T-helper 2 cell treated with Interferon-gamma antibody and Interleukin-4, amounts not matched to agents 5 μg/mL and 100 μg/mL, for 36 hours (primary cell): ENCODE measurements at regions not wholly inside any gene's neighbourhood (a gene's known extent, or its start where the extent isn't known, plus 50 kb on each side); places are given as distances from the start of the nearest gene placed in this dataset.

Source experiments
- DNase-seq: peaks from one replicate; pipeline ENCODE4 v3.0.0; 2021; ENCODE audit warnings: low spot score
- H3K27ac Mint-ChIP-seq: one replicate; pipeline ENCODE4 v1.8.0; 2021; ENCODE audit warnings: mild to moderate bottlenecking, mixed read lengths
- H3K27me3 Mint-ChIP-seq: one replicate; pipeline ENCODE4 v1.8.0; 2021; ENCODE audit warnings: low read depth, mixed read lengths
- H3K36me3 Mint-ChIP-seq: one replicate; pipeline ENCODE4 v1.8.0; 2021; ENCODE audit warnings: low read depth, mixed read lengths
- H3K4me1 Mint-ChIP-seq: one replicate; pipeline ENCODE4 v1.8.0; 2021; ENCODE audit warnings: low read depth, mixed read lengths
- H3K4me3 Mint-ChIP-seq: one replicate; pipeline ENCODE4 v1.8.0; 2022; ENCODE audit warnings: mild to moderate bottlenecking, moderate library complexity, mixed read lengths
- H3K9me3 Mint-ChIP-seq: one replicate; pipeline ENCODE4 v1.8.0; 2021; ENCODE audit warnings: mixed read lengths

- Mint-ChIP-seq H3K9me3 (no peaks in the 10 kb centered on the region), H3K27ac (no peak overlapping the region), H3K27me3 (peaks cover 9% of the 10 kb centered on the region), H3K36me3 (no peaks in the 10 kb centered on the region), H3K4me3 (no peak overlapping the region), H3K4me1 (peaks cover 2% of the 10 kb centered on the region)
- DNase-seq, result no peak
Observed at GRCh38 chr4:145387079-145387478, 94.6 kb upstream of the SMAD1 start.

DNA sequence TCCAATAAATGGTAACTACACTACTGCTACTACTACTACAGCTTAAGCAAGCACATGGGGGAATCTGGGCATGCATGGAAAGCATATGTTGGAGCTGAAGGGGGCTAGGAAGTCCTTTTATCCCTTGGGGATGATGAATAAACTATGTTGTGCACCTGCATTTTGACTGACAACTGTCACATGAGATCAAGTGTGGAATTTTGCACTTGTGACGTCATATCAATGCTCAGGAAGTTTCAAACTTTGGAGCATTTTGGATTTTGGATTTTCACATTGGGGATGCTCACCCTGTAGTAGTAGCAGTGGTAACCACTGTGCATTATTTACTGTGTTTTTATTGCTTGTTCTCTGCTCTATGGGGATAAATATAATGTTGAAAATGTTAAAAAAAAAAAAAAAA, 100.5 kb upstream of the SMAD1 start:
- no peaks in the 10 kb centered on the region for H3K36me3 Mint-ChIP-seq
- H3K27ac Mint-ChIP-seq, result no peak overlapping the region
- DNase-seq, result no peak
- no peaks in the 10 kb centered on the region for H3K4me1 Mint-ChIP-seq
- H3K27me3 Mint-ChIP-seq, result peaks cover 3% of the 10 kb centered on the region
- H3K4me3 Mint-ChIP-seq, result no peak overlapping the region
- H3K9me3 Mint-ChIP-seq, result no peaks in the 10 kb centered on the region

DNA sequence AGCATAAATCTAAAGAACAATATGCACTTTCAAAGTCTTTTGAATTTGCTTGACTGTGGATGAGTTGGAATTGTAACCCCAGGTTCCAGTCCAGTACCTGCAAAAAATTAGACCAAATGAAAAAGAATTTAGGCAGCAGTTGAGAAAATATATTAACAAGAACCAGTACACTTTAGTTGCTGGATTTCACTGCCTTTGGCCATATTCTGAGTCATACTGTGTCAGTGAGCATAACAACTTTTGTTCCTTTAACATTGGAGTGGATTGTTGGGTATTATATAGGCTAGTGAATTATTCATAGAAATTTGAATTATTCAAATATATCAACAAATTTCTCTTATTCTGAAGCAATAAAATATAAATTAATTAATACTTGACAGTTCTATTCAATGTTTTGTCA, 101.5 kb upstream of the SMAD1 start:
- Mint-ChIP-seq H3K4me1 (no peaks in the 10 kb centered on the region), H3K4me3 (no peak overlapping the region), H3K9me3 (peaks cover 4% of the 10 kb centered on the region), H3K27me3 (peaks cover 3% of the 10 kb centered on the region), H3K27ac (no peak overlapping the region), H3K36me3 (no peaks in the 10 kb centered on the region)
- DNase-seq, result no peak

DNA sequence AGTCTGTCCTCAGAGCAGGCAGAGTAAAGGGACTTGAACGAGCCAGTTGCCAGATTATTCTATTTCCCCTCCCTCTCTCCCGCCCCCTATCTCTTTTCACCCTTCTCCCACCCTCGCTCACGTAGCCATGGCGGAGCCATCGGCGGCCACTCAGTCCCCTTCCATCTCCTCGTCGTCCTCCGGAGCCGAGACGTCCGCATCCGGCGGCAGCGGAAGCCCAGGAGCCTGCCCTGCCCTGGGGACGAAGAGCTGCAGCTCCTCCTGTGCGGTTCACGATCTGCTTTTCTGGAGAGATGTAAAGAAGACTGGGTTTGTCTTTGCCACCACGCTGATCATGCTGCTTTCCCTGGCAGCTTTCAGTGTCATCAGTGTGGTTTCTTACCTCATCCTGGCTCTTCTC, 106.2 kb upstream of the SMAD1 start:
- Mint-ChIP-seq H3K4me3 (no peak overlapping the region), H3K4me1 (no peaks in the 10 kb centered on the region), H3K36me3 (no peaks in the 10 kb centered on the region), H3K27me3 (no peaks in the 10 kb centered on the region), H3K9me3 (peaks cover 4% of the 10 kb centered on the region), H3K27ac (no peak overlapping the region)
- no peak for DNase-seq

- no peaks in the 10 kb centered on the region for H3K9me3 Mint-ChIP-seq
- no peaks in the 10 kb centered on the region for H3K27me3 Mint-ChIP-seq
- no peak overlapping the region for H3K27ac Mint-ChIP-seq
- H3K4me3 Mint-ChIP-seq, result no peak overlapping the region
- H3K36me3 Mint-ChIP-seq, result no peaks in the 10 kb centered on the region
- no peaks in the 10 kb centered on the region for H3K4me1 Mint-ChIP-seq
- DNase-seq, result no peak
Observed at GRCh38 chr4:145352438-145353145, 129.1 kb upstream of the SMAD1 start.

DNA sequence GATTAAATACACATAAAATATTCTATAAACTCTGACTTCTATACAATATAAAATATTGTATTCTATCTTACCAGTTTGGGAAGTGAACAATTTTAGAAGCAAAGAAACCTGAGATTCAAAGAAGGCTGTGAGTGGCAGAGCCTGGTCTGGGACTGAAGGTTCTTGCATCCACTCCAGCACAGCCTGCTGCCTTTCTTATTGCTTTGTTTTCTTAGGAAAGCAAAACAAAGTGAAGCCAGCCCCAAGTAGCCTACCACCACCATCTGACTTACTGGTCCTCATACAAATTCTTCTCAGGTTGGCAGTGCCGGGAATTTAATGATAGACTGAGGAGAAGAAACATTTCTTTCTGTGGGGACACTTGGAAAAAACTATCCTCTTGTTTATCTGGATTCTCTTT, 129.7 kb upstream of the SMAD1 start:
- H3K9me3 Mint-ChIP-seq, result no peaks in the 10 kb centered on the region
- no peak for DNase-seq
- H3K4me3 Mint-ChIP-seq, result no peak overlapping the region
- H3K27ac Mint-ChIP-seq, result no peak overlapping the region
- no peaks in the 10 kb centered on the region for H3K4me1 Mint-ChIP-seq
- no peaks in the 10 kb centered on the region for H3K36me3 Mint-ChIP-seq
- H3K27me3 Mint-ChIP-seq, result no peaks in the 10 kb centered on the region

GRCh38 chr4:145351162-145351561, 130.5 kb upstream of the SMAD1 start:
- Mint-ChIP-seq H3K4me3 (no peak overlapping the region), H3K9me3 (no peaks in the 10 kb centered on the region), H3K27me3 (no peaks in the 10 kb centered on the region), H3K27ac (no peak overlapping the region), H3K4me1 (no peaks in the 10 kb centered on the region), H3K36me3 (no peaks in the 10 kb centered on the region)
- DNase-seq, result no peak

DNA sequence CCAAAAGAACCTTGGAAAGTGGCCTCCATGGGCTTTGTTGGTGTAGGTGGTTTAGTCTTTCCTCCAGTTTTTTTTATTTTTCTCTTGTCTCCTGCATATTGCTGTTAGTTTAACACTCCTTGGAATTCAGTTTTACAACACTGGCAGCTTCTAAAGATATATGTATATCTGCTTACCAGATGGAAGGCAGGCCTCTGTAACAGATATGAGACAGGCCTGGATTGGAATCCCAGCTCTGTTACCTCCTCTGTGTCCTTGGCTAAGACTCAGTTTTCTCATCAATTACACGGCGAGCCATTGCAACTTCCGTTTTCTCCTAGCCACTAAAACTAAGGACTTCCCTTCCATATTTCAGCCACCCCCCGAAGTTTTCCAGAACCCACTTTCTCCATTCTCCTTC, 133.4 kb upstream of the SMAD1 start:
- no peaks in the 10 kb centered on the region for H3K27me3 Mint-ChIP-seq
- no peak overlapping the region for H3K4me3 Mint-ChIP-seq
- DNase-seq, result no peak
- no peaks in the 10 kb centered on the region for H3K4me1 Mint-ChIP-seq
- H3K27ac Mint-ChIP-seq, result no peak overlapping the region
- H3K9me3 Mint-ChIP-seq, result no peaks in the 10 kb centered on the region
- H3K36me3 Mint-ChIP-seq, result no peaks in the 10 kb centered on the region

DNA sequence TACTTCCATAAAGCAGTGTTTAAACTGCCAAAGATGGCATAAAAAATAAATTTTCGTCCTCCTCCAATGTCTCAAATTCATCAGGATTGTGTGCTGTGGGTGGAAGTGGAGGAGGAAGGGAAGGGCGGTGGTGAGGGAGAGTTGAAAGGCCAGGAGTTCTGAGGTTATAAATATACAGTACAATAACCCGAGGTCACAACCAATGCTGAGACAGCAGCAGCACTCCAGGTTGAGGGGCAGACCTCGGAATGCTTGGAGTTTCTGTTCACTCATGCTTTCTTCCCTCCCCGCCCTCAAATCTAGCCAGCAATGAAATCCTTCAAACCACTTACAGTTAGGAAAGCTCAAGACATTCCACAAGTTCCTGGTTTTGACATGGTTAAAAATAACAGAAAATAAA, 134.0 kb upstream of the SMAD1 start:
- no peaks in the 10 kb centered on the region for H3K27me3 Mint-ChIP-seq
- DNase-seq, result no peak
- no peaks in the 10 kb centered on the region for H3K9me3 Mint-ChIP-seq
- H3K4me1 Mint-ChIP-seq, result no peaks in the 10 kb centered on the region
- no peak overlapping the region for H3K4me3 Mint-ChIP-seq
- no peaks in the 10 kb centered on the region for H3K36me3 Mint-ChIP-seq
- no peak overlapping the region for H3K27ac Mint-ChIP-seq

- H3K9me3 Mint-ChIP-seq, result no peaks in the 10 kb centered on the region
- DNase-seq, result no peak
- no peak overlapping the region for H3K4me3 Mint-ChIP-seq
- H3K27me3 Mint-ChIP-seq, result no peaks in the 10 kb centered on the region
- H3K4me1 Mint-ChIP-seq, result no peaks in the 10 kb centered on the region
- H3K27ac Mint-ChIP-seq, result no peak overlapping the region
- H3K36me3 Mint-ChIP-seq, result no peaks in the 10 kb centered on the region
Observed at GRCh38 chr4:145346081-145346480, 135.6 kb upstream of the SMAD1 start.

DNA sequence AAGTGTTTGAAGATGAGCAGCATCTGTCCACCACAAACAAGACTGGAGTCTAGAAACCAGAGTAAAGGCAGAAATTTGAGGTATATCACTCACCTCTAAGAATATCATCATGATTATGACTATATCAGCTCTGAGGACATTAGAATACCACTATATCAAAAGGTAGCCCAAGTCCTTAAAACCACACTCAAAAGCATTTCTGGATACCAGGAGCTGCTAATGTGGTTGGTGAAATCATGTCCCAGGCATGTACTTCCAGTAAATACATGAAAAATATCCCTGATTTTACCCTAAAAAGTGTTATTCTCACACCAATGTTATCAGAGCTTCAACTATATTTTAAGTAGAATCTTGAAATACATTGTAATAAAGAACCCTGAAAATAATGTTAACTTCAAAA, 136.3 kb upstream of the SMAD1 start:
- no peaks in the 10 kb centered on the region for H3K36me3 Mint-ChIP-seq
- no peak overlapping the region for H3K4me3 Mint-ChIP-seq
- no peak overlapping the region for H3K27ac Mint-ChIP-seq
- no peaks in the 10 kb centered on the region for H3K27me3 Mint-ChIP-seq
- no peaks in the 10 kb centered on the region for H3K9me3 Mint-ChIP-seq
- DNase-seq, result no peak
- no peaks in the 10 kb centered on the region for H3K4me1 Mint-ChIP-seq

- Mint-ChIP-seq H3K9me3 (no peaks in the 10 kb centered on the region), H3K36me3 (no peaks in the 10 kb centered on the region), H3K27ac (no peak overlapping the region), H3K4me1 (no peaks in the 10 kb centered on the region), H3K27me3 (no peaks in the 10 kb centered on the region), H3K4me3 (no peak overlapping the region)
- no peak for DNase-seq
Observed at GRCh38 chr4:145341381-145341780, 140.3 kb upstream of the SMAD1 start.

GRCh38 chr4:145340071-145340675, 141.5 kb upstream of the SMAD1 start:
- Mint-ChIP-seq H3K36me3 (no peaks in the 10 kb centered on the region), H3K27me3 (no peaks in the 10 kb centered on the region), H3K4me3 (no peak overlapping the region), H3K9me3 (no peaks in the 10 kb centered on the region), H3K27ac (no peak overlapping the region), H3K4me1 (no peaks in the 10 kb centered on the region)
- DNase-seq, result no peak

DNA sequence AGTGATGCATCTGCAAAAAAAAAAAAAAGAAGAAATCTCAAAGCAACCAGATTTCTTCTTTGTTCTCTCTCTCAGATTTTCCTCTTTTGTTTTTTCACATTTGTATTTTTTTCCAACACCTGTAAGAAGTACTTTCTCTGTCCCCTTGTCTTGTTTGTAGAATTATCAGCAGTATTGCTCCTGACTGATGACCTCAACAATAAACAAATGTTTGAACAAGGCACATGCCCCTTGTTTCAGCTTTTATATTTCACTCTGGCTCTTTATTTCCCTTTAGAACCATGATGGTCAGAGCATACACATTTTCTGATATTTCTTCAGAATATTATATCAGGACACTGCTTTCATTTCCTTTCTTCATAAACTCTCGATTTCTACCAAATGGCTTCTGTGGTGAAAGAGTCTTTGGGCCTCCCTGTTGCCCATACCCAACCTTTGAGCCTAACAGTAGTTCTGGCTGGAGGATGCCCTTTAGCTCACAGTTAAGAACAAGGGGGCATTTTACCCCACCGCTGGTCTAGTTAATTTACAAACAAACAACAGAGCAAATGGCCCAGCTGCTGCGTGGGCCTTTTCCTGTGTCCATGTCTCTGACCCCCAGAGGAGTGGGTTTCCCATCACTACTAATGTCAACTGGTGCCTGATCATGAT, 142.5 kb upstream of the SMAD1 start:
- Mint-ChIP-seq H3K36me3 (no peaks in the 10 kb centered on the region), H3K27ac (no peak overlapping the region), H3K9me3 (no peaks in the 10 kb centered on the region), H3K4me3 (no peak overlapping the region), H3K27me3 (no peaks in the 10 kb centered on the region), H3K4me1 (no peaks in the 10 kb centered on the region)
- DNase-seq, result no peak
